Caco-2 (cell line): ENCODE measurements at regions not wholly inside any gene's neighbourhood (a gene's known extent, or its start where the extent isn't known, plus 50 kb on each side); places are given as distances from the start of the nearest gene placed in this dataset.

ENCODE experiments used
- BruUV-seq: library from RNA; stranded (reverse); fragments of 400-500 nt; replicated peaks from 2 replicates; lab custom pipeline; 2021; lab: Mats Ljungman, UMichigan
- CTCF ChIA-PET: fragments of 300-600 bp; sonication (Branson Sonifier 250); formaldehyde crosslinking; loops from one replicate; lab custom pipeline; 2022; ENCODE audit warnings: antibody characterized with exemption; lab: Charles Lee
- POLR2A ChIA-PET: fragments of 300-600 bp; sonication (Branson Sonifier 250); formaldehyde crosslinking; loops from one replicate; lab custom pipeline; 2022; ENCODE audit warnings: antibody characterized with exemption; lab: Charles Lee
- DNase-seq, 2 experiments: peaks; one replicate each; pipeline versions ENCODE4 v3.0.0 to v3.0.0-alpha.2; 2020 to 2022
- H3K27me3 ChIP-seq: replicated peaks from 2 replicates; pipeline ENCODE4 v1.6.0; 2011; ENCODE audit warnings: low read length; ENCODE audit not compliant: control insufficient read depth, insufficient read depth
- H3K36me3 ChIP-seq: 2 replicates; pipeline ENCODE4 v1.5.1; 2011; ENCODE audit warnings: low read length; ENCODE audit not compliant: control insufficient read depth, insufficient read depth
- H3K4me1 ChIP-seq: fragments of 250-450 bp; sonication (Bioruptor Pico); 2 replicates; pipeline ENCODE4 v1.5.1; 2020; ENCODE audit warnings: mild to moderate bottlenecking
- H3K4me3 ChIP-seq: 2 replicates; pipeline ENCODE4 v1.5.1; 2011; ENCODE audit warnings: low read depth, mild to moderate bottlenecking, control low read depth, low read length
- H3K9me3 ChIP-seq: fragments of 250-450 bp; sonication (Bioruptor Pico); 2 replicates; pipeline ENCODE4 v1.5.1; 2020; ENCODE audit warnings: mild to moderate bottlenecking, moderate library complexity
- H3K27ac Mint-ChIP-seq: one replicate; pipeline ENCODE4 v1.8.0; 2022; ENCODE audit warnings: mixed read lengths; ENCODE audit not compliant: unreplicated experiment
- H3K27me3 Mint-ChIP-seq: one replicate; pipeline ENCODE4 v1.8.0; 2022; ENCODE audit warnings: mixed read lengths; ENCODE audit not compliant: insufficient read depth, unreplicated experiment
- H3K36me3 Mint-ChIP-seq: one replicate; pipeline ENCODE4 v1.8.0; 2022; ENCODE audit warnings: mild to moderate bottlenecking, mixed read lengths; ENCODE audit not compliant: insufficient read depth, unreplicated experiment
- H3K4me1 Mint-ChIP-seq: one replicate; pipeline ENCODE4 v1.8.0; 2022; ENCODE audit warnings: low read depth, mixed read lengths; ENCODE audit not compliant: unreplicated experiment
- H3K4me3 Mint-ChIP-seq: one replicate; pipeline ENCODE4 v1.8.0; 2022; ENCODE audit warnings: mild to moderate bottlenecking, moderate library complexity, mixed read lengths; ENCODE audit not compliant: unreplicated experiment
- H3K9me3 Mint-ChIP-seq: one replicate; pipeline ENCODE4 v1.8.0; 2022; ENCODE audit warnings: mixed read lengths; ENCODE audit not compliant: unreplicated experiment
- intact Hi-C: fragments of 100-400 bp; cut with micrococcal nuclease; formaldehyde crosslinking; loops from one replicate; pipeline ENCODE4 v1.10.0; 2022; ENCODE audit not compliant: unreplicated experiment
- TF ChIP-seq, protein P1 (sequence below), 2 experiments: fragments of 200-600 bp in 1 of 2; IDR thresholded peaks; 1 replicate in 1 of 2; 2 replicates in 1 of 2; pipeline versions ENCODE4 v1.5.1 to v1.8.0; 2011 to 2022; ENCODE audit warnings: antibody characterized with exemption in 1 of 2, control low read depth in 1 of 2, inconsistent platforms in 1 of 2, low read depth in 1 of 2, low read length in 1 of 2, mild to moderate bottlenecking in 1 of 2, moderate library complexity in 1 of 2; ENCODE audit not compliant: insufficient read depth in 1 of 2, severe bottlenecking in 1 of 2, unreplicated experiment in 1 of 2

DNA sequence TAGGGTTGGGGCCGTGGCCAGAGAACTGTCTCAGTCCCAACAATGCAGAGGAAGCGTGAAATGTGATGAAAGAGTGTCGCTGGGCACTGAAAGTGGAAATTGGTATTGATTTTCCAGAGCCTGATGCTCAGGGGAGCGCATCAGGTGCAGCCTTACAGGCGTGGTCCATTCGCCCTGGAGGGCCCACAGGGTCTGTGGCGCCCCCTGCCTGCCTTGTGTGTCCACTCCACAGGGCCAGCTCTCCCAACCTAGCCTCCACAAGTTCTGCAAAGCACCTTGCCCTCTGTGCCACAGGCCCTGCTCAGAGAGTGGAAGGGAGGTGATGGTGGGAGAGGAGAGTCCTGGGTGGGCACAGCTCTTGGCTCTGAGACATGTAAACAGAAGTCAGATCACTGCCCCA, 54.9 kb upstream of the LMO1 start:
- Mint-ChIP-seq H3K9me3 (no peaks in the 10 kb centered on the region), H3K36me3 (no peaks in the 10 kb centered on the region), H3K27me3 (peaks cover 35% of the 10 kb centered on the region), H3K4me1 (no peaks in the 10 kb centered on the region), H3K4me3 (no peak overlapping the region), H3K27ac (no peak overlapping the region)
- H3K4me1 ChIP-seq, result no peaks in the 10 kb centered on the region
- H3K36me3 ChIP-seq, result no peaks in the 10 kb centered on the region
- intact Hi-C loops, result no loop called here
- TF ChIP-seq, protein P1, sequence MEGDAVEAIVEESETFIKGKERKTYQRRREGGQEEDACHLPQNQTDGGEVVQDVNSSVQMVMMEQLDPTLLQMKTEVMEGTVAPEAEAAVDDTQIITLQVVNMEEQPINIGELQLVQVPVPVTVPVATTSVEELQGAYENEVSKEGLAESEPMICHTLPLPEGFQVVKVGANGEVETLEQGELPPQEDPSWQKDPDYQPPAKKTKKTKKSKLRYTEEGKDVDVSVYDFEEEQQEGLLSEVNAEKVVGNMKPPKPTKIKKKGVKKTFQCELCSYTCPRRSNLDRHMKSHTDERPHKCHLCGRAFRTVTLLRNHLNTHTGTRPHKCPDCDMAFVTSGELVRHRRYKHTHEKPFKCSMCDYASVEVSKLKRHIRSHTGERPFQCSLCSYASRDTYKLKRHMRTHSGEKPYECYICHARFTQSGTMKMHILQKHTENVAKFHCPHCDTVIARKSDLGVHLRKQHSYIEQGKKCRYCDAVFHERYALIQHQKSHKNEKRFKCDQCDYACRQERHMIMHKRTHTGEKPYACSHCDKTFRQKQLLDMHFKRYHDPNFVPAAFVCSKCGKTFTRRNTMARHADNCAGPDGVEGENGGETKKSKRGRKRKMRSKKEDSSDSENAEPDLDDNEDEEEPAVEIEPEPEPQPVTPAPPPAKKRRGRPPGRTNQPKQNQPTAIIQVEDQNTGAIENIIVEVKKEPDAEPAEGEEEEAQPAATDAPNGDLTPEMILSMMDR (IDR thresholded peaks at IDR 0.05; ENCODE audit: insufficient read depth in 1 of 2, low read depth in 1 of 2, low read length in 1 of 2, severe bottlenecking in 1 of 2, unreplicated experiment in 1 of 2), result peak in 1 of 2 experiments; percentile 20
- H3K9me3 ChIP-seq, result no peaks in the 10 kb centered on the region
- no peak overlapping the region for H3K4me3 ChIP-seq
- POLR2A ChIA-PET, result no interaction called here
- no peak for DNase-seq
- no peaks in the 10 kb centered on the region; the same call in none of the 2 replicates for H3K27me3 ChIP-seq
- no TSS peak for BruUV-seq
- CTCF ChIA-PET, result no interaction called here

DNA sequence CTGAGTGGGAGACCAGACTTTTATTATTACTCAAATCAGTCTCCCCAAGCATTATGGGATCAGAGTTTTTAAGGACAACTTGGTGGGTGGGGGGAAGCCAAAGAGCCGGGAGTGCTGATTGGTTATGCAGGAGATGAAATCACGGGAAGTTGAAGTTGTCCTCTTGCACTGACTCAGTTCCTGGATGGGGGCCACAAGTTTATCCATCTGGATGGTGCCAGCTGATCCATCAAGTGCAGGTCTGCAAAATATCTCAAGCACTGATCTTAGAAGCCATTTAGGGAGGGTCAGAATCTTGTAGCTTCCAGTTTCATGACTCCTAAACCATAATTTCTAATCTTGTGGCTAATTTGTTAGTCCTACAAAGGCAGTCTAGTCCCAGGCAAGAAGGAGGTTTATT, 53.5 kb upstream of the LMO1 start:
- Histone ChIP-seq H3K4me3 (no peak overlapping the region), H3K4me1 (no peaks in the 10 kb centered on the region), H3K27me3 (no peaks in the 10 kb centered on the region; the same call in 1 of the 2 replicates), H3K9me3 (no peaks in the 10 kb centered on the region), H3K36me3 (no peaks in the 10 kb centered on the region)
- peaks cover 29% of the 10 kb centered on the region for H3K27me3 Mint-ChIP-seq
- POLR2A ChIA-PET, result no interaction called here
- CTCF ChIA-PET, result no interaction called here
- no peak for DNase-seq
- no peak overlapping the region for H3K27ac Mint-ChIP-seq
- no peaks in the 10 kb centered on the region for H3K9me3 Mint-ChIP-seq
- no peaks in the 10 kb centered on the region for H3K36me3 Mint-ChIP-seq
- TF ChIP-seq, protein P1 (IDR thresholded peaks at IDR 0.05; ENCODE audit: insufficient read depth in 1 of 2, low read depth in 1 of 2, low read length in 1 of 2, severe bottlenecking in 1 of 2, unreplicated experiment in 1 of 2), result no peak
- BruUV-seq, result no TSS peak
- H3K4me1 Mint-ChIP-seq, result no peaks in the 10 kb centered on the region
- intact Hi-C loops, result no loop called here
- H3K4me3 Mint-ChIP-seq, result no peak overlapping the region

DNA sequence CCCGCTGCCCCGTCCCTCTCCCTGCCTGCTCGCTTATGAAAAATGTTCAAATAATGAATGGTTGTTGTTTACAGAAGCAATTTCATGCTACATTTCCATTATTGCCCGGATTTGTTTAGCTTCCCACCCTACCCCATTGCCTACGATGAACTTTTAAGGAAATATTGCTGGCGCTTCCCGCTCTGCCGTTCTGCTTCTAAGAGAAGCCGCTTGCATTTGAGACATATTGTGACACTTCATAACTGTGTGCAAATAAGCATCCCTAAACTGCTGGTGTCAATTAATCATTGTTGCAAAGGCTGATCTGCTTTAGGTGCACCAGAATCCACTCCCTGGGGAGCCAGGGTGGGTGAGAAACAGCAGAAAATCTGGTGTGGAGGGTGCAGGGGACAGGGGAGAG, 52.3 kb upstream of the LMO1 start:
- no peaks in the 10 kb centered on the region for H3K36me3 ChIP-seq

More for the DNA sequence above, 52.3 kb upstream of the LMO1 start:
- no peaks in the 10 kb centered on the region for H3K4me1 Mint-ChIP-seq
- Histone ChIP-seq H3K27me3 (no peaks in the 10 kb centered on the region; the same call in 1 of the 2 replicates), H3K9me3 (no peaks in the 10 kb centered on the region), H3K4me1 (no peaks in the 10 kb centered on the region), H3K4me3 (no peak overlapping the region)
- POLR2A ChIA-PET, result no interaction called here
- no peak overlapping the region for H3K4me3 Mint-ChIP-seq
- H3K9me3 Mint-ChIP-seq, result no peaks in the 10 kb centered on the region
- peaks cover 29% of the 10 kb centered on the region for H3K27me3 Mint-ChIP-seq
- TF ChIP-seq, protein P1 (IDR thresholded peaks at IDR 0.05; ENCODE audit: insufficient read depth in 1 of 2, low read depth in 1 of 2, low read length in 1 of 2, severe bottlenecking in 1 of 2, unreplicated experiment in 1 of 2), result no peak
- CTCF ChIA-PET, result no interaction called here
- intact Hi-C loops, result no loop called here
- no TSS peak for BruUV-seq
- no peaks in the 10 kb centered on the region for H3K36me3 Mint-ChIP-seq
- DNase-seq, result no peak
- no peak overlapping the region for H3K27ac Mint-ChIP-seq
